Lung microvascular endothelial cell (primary cell): ENCODE measurements at regions not wholly inside any gene's neighbourhood (a gene's known extent, or its start where the extent isn't known, plus 50 kb on each side); places are given as distances from the start of the nearest gene placed in this dataset.
"Not testable (repeated sequence)": the region's sequence is repeated elsewhere in the genome, so short reads cannot be mapped to it uniquely, and the experiment has no call there.

ENCODE experiments used
- DNase-seq, 2 donors: peaks; one replicate each; pipeline versions ENCODE4 v3.0.0 to v3.0.0-alpha.2; 2010; ENCODE audit warnings: low read depth in 2 of 2

DNA sequence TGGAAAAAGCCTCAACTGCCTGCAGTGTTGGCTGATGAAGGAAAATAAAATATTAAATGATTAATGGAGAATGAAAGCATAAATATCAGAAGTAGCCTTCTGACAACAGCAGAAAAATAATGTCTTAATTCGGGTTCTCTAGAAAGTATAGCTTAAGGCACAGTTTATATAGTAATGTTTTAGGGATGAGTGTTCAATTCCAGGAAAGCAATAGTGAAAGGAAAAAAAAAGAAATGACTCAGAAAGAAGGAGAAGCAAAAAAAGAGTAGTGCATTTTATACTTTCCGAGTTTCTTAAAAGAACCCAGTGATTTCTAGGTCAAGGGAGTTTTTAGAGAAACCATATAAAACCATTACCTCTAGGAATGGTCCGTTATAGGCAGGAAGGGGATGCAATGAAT is 137.3 kb downstream of the HTR1B start:
- no peak for DNase-seq

DNA sequence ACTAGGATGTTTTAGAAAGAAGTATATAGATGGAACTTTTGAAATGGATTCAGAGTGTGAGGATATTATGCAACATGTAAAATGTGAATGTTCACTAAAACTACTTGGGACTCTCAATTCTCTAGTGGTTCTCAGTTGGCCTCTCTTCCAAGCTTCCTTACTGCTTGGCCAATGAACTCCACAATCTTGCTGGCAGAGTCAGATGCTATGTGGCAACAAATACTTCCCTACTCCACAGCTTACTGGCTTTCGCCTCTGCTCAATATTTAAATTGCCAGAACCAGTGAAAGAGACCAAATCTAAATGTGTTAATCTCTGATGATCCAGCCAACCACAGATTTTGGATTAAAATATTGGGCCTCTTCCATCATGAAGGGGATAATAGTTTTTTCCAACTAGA is 138.4 kb downstream of the HTR1B start:
- DNase-seq, result no peak

DNA sequence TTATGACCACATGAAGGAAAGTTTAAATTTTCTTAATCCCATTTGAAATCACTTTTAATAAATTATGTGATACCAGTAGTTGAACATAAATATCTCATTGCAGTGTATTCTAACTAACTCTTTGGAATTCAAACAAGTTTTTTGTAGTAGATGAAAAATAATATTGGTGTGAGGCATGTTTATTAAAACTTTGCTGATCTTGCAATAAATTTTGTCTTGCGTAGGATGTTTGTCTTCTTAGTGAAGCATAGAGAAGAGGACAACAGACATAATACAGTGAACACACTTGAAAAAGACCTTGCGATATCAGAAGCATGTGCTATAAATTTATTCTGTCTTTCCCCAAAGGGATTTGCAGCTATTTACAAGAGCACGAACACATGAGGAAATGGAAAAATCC is 140.7 kb downstream of the HTR1B start:
- DNase-seq, result no peak

DNA sequence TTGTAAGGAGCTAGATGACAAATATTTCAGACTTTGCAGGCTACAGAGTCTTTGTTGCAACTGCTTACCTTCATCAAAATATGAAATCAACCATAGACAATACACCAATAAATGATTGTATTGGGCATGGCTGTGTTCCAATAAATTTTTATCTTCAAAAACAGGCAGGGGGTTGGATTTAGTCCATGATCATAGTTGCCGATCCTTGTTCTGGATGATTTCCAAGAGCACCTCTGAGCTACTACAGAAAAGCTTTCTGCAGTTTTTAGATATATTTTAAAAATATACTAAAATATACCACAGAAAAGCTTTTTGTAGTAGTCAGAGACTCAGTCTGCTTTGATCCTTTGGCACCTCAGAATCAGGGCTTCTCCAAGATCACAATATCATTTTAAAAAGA is 145.0 kb downstream of the HTR1B start:
- peak in 1 of 2 donors; percentile 61 for DNase-seq

DNA sequence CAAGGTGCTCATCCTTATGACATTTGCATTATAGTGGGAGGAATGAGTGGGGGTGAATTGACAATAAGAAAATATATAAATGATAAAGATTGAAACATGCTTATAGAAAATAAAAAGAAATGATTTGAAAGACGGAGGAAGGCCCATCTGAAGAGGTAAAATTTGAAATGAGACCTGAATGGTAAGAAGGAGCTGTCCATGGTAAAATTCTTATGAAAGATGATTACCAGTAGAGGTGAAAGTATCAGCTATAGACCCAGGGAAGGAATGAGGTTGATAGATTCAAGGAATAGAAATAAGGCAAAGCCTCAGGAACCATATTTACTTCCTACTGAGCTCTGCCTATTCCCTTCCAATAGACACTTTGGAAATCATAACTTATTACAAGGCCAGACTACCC is 149.7 kb downstream of the HTR1B start:
- DNase-seq, result no peak

DNA sequence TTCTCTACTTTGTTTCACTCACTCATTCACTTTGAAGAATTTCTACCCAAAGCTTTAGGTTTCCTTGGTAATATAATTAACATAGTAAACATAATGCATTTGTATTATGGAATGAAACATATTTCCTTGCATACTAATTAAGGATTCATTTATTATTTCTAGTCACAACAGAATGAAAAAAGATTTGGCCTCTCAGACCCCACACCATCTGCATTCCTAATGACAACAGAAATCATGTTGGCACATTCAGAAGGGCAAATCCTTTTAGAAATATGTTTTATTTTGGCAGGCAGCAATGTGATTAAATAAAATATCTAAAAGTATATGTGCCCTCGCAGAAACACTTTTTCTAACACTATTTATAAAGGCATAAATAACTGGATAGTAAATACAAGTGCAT is 163.4 kb downstream of the HTR1B start:
- no peak for DNase-seq

DNA sequence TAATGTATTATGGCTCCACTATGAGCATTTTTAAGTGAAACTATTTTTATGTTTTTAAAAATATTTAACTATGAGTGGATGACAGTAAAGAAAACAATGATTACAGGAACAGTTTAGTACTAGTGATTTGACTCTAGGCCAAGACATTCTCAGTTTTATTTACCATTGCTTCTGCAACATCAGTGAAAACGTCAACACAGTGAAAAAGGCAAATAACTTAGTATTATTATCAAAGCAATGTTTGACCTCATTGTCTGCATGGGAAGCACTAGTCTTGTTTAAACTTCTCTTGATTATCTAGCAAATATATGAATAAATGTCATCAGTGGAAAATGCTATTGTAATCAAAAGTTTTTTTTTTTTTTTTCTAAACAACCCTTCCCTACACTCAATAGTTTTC is 165.0 kb downstream of the HTR1B start:
- peak in 1 of 2 donors; percentile 63 for DNase-seq

DNA sequence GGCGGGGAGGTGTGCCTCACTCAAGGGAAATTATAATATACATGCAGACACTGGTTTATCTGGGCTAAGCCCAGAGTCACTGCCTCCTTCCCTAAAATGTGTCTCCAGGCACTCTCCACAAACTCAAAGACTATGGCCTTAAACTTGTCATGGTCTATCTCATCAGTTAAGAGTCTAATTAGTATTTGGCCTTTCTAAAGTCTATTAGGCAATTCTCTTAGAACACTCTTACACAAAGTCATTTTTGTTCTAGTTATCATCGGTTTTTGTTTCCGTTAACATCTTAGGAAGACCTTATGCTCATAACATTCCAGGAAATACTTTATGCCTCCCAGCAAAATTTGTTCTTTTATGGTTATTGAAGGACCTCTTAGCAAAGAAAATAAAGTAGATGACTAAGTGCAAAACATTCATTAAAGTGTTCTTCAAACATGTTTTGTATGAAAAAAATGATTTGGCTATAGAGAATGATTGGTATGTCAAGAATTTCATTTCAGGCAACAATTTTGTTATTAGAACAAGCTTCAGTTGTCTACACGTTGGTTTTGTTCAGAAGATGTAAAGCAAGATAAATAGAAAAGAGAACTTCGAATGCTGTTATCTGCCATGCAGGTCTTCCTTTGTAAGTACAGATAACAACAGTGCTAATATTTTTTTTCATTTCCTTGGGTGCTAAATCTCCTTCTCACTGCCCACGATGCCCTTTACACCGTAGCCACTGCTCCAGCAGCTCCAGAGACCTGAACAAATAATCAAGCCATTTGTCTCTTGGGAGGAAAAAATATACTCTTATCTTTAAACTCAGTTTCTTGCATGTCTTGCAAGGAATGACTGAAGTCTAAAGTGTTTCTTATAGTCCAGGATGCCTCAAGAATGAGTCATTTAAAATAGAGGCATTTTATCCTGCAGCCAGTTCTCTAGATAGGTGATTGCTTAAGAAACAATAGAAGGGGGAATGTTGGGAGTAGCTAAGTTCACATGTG is 170.4 kb downstream of the HTR1B start:
- DNase-seq, result peak; percentile 52 to 89

DNA sequence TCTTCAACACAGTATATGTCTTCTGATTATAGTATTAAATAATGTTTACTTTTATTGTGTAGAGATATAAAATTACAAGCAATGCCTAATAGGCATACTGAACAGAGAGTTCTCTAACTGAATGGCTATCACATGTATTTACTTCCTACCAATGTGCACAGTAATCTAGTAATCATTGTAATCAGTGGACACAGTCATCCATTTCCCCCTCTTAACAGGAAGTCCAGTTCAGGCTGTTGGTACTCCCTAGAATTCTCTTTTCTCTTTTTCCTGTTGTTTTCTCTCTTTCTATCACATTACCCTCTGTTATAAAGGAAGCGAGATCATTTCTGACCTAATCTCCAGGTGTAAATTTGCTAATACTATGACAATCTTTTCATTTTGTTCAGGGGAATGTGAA is 172.5 kb downstream of the HTR1B start:
- DNase-seq, result peak; percentile 60 to 69

DNA sequence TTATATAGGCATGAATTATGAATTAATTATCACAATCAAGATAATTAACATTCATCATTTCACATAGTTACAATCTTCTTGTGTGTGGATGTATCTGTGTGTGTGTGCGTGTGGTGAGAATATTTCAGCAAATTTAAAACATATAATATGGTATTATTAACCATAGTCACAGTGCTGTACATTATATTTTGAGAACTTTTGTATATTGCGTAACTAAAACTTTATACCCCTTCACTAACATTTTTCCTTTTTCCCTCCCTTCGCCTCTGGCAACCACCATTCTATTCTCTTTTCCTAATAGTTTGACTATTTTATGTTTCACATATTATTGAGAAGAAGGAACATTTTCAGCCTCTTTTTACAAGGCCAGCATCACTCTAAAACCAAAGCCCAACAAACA is 176.8 kb downstream of the HTR1B start:
- DNase-seq, result no peak

DNA sequence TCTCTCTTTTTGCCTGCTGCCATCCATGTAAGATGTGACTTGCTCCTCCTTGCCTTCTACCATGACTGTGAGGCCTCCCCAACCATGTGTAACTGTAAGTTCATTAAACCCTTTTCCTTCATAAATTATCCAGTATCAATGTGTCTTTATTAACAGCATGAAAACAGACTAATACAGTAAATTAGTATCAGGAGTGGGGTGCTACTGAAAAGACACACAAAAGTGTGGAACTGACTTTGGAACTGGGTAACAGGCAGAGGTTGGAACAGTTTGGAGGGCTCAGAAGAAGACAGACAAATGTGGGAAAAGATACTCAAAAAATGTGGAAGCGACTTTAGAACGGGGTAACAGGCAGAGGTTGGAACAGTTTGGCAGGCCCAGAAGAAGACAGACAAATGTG is 189.4 kb downstream of the HTR1B start:
- DNase-seq, result no peak

DNA sequence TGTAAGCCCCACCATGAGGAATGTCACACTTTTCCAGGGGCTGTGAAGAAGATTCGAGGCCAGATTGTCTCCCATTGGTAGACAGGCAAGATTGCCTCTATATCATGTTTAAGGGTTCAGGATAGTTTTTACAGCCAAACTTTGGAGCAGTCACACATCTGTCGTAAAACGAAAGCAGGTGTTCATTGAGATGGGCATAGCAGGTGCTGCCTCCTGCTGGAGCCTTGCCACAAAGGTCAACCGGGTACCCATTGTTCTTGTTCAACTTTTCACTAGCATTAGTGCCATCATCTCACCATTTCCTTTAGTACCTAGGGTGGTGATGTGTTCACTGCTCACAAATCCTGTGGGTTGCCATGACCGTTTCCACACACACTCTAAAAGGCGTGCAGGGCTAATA is 198.3 kb downstream of the HTR1B start:
- DNase-seq, result no peak

DNA sequence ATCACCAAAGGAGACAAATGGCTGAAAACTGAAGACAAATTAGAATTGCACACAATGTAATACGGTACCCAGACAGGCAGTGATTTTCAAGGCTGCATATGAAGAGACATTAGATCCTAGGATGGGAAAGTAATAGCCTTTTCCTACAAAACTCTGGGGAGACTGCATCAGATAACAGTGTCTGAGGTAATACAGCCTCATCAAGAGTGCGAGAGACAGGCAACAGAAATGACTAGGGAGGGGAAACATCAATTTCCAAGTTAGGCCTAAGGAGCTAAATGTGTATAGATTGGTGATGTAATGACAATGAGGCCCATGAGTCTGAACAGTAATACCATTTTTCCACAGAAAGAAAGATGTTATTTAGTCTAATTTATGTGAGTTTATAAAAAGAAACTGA is 200.3 kb downstream of the HTR1B start:
- no peak for DNase-seq

DNA sequence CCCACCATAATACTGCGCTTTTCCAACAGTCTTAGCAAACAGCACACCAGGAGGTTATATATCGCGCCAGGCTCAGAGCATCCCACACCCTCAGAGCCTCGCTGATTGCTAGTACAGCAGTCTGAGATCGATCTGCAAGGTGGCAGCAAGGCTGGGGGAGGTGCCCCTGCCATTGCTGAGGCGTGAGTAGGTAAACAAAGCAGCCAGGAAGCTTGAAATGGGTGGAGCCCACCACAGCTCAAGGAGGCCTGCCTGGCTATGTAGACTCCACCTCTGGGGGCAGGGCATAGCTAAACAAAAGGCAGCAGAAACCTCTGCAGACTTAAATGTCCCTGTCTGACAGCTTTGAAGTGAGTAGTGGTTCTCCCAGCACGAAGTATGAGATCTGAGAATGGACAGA is 211.5 kb downstream of the HTR1B start:
- DNase-seq, result not testable (repeated sequence)

DNA sequence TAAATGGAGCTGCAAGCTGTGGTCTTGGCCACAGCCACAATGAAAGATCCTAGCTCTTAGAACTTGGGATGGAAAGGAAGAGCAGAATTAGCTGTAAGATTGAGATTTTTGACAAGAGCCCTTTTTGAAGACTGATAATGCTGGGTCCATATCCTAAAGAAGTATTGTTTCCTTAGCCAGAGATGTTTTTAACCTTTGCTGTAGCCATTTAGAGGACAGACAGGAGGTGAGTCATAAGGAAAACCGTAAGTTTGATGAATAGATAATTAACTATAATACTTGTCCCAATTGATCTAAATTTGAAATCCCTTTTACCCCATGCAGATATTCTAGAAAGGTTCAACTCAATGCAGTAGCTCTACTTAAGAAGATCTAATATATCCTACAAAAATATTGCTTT is 213.7 kb downstream of the HTR1B start:
- peak in 1 of 2 donors; percentile 45 for DNase-seq

DNA sequence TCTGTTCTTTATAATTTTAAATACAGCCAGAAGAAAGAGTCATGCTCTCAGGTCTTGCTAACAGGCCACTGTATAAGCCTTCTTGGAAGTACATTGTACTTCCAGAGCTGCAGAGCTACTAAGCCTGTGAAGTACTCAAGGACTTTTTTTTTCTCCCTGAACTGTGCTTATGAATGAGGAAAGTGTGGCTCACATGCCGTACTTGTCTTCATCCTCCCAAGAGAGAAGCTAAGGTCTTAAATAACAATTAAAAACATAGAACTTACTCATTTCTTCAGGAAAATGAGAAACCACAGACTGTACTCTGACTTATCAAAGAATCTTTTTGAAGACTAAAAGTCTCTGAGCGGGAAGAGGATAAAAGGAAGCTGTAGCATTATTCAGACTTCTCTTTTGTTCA is 218.3 kb downstream of the HTR1B start:
- peak in 1 of 2 donors; percentile 70 for DNase-seq

DNA sequence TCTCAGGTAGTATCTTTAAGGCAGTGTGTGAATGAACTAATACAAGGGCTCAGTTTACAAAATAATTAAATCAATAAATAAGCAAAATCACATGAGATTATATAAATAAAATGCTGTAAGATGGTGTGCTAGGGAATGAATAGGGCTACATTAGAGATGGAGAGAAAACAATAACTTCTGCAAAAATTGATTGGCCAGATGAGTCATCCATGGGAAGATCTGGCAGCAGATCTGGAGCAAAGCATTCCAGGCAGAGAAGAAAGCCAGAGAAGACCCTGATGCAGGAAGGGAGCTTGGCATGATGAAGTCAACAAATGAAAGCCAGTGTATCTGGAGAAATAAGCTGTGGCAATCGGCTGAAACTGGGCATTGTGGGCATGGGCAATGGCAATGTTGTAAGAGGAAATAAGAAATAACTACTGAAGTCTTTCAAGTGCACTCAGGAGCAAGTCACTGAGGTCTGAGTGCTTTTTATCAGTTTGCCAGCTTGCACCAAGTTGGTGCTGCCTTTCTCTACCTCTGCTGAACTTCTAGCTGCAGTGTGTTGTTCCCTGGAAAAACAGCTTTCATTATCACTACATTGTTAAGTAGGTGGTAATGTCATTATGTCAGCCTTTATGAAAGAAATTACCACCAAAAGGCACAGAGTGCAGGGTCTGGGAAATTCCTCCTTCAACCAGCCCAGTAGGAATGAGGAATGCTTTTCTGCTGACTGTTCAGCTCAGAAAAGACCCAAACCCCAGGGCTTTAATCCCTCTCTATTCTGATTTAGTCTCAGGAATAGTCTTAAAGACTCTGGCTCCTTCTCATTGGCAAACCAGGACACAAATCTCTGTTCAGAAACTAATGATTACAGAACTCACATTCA is 231.6 kb downstream of the HTR1B start:
- DNase-seq, result peak in 1 of 2 donors; percentile 36

DNA sequence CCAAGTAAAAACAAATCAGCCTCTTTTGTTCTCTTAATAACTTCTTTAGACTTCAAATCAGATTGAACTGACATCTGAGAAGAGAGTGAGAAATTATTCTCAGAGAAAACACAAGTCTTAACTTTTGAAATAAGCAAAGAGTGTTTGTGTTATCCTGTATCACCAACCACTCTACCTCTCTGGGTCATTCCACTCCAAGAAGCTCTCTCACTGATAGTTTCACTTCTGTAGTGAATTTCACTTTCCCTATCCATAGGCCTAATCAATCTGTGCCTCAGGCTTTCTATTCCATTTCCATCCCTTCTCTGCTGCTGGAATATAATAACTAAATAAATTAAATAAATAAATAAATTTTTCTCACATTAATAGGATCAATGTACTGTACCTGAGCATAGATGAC is 235.0 kb downstream of the HTR1B start:
- no peak for DNase-seq

DNA sequence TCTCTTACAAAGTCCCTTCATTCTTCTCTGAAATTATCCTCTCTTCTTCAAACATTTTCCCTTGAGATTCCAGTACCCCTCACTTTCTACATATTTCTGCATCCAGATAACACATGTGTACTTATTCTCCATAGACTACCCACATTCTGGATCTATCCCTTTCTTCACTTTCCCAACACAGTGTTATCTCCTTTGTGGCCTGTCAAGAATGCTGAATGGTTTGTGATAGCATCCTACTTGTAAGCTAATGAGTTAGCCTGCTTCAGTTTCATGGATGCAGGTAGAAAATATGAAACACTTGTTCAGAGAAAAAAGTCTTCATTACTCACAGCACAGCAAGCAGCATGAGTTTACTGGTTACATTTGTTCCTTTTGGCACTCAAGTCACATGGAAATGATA is 245.4 kb downstream of the HTR1B start:
- no peak for DNase-seq

DNA sequence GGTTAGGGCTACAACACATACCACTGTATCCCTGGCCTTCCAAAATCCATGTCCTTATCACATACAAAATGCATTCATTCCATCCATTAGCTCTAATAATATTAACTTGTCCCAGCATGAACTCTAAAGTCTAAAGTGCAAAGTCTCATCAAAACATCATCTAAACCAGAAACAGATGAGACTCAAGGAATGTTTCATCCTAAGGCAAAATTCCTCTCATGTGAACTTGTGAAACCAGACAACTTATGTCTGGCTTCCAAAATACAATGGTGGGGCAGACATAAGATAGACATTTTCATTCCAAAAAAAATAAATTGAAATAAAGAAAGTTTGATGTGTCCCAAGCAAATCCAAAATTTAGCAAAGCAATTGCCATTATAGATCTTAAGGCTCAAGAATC is 257.4 kb downstream of the HTR1B start:
- no peak for DNase-seq

DNA sequence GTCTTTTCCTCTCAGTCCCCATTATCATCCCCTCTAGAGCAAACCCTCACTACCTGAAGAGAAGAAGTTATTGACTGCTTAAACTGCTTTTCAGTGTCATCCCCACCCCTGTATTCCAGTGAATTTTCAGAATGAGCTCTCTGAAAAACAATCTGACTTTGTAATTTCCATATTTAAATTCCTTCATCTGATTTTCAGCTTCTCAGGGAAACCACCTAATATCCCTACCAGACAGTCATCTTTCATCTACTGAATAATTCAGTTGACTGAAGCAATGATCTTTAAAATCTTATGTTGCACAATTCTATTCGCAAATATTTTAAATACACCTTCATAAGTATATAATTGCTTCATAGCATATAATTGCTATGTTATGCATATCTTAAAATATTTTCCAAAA is 258.7 kb downstream of the HTR1B start:
- DNase-seq, result no peak

DNA sequence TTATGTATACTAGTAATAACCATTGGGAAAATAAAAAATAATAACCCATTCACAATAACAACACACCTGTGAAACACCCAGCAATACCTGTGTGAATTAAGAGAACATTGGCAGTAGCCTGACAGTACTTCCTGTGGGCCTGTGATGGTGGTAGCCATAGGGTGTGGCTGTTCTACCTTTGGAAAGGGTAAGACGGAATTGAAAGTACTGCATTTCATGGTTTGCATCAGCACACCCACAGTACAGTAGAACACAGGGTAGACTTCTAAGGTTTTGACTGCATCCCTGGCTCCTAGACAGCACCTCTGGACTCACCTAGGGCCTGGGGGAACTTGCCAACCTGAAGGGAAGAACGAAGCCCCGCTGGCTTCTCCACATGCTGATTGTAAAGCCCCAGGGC is 279.8 kb downstream of the HTR1B start:
- DNase-seq, result no peak

DNA sequence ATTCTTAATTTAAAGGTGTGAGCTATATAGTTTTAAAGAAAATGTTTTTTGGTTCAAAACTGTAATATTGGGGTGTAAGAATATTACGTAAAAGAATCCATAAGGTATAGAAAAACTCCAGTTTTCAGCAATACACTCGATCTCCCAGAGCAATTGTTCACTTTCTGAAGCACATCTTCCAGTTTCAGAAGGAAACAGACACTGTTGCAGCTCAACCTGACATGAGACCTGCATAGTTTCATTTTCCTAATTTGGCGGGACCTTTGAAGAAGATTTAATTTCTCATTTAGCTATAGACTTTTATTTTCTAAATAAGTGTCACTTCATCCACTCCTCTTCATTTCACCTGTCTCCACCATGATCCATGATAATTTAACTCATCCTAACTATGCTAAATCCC is 281.5 kb downstream of the HTR1B start:
- DNase-seq, result no peak
